ENCODE measurements at regions not wholly inside any gene's neighbourhood (a gene's known extent, or its start where the extent isn't known, plus 50 kb on each side); places are given as distances from the start of the nearest gene placed in this dataset.

DNA sequence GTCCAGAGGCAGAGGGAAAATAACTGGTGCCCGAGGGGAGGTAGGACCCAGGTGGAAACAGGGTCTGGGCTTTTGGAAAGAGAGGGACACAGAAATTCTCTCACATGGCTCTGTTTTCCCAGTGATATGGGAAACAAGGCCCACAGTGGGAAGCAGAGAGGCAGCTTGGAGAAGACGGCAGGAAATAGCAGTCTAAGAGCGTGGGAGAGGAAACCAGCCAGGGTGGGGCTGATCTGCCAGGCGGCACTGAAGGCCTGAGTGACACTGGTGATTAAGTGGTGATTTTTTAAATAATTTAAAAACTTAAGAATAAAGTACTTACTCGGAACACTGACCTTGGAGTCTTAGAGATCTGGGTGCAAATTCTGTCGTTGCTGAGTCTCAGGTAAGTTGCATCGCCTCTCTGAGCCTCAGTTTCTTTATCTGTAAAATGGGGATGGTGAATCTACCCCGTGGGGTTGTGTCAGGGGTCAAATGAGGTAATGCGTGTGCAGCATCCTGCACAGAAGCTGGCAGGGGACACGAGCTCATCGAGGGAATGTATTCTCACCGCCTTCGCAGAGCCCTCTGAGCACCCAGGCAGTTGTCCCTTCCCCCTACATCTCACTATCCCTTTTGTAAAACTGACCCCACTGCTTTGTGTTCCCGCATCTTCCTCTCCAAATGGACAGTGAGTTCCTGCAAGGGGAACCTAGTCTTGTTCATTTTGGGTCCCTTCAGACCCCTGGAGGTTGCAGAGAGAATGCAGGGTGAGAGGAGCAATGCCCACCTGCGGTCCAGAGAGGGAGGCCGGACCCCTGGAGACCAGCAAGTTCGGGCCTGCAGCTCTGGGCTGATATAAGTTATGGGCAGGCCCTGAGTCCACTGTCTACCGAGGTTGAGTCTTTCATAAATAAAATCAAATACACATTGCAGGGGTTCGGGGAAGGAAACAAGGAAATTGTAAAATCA lies 228.6 kb upstream of the PMEPA1 start:
- no peaks in the 10 kb centered on the region for H3K79me2 ChIP-seq (ENCODE audit: control insufficient read depth in 1 of 2, insufficient read depth in 2 of 2, low read length in 2 of 2)
- no peak overlapping the region for H2AK5ac ChIP-seq (ENCODE audit: low read depth, low read length)
- no peak overlapping the region for H3K23ac ChIP-seq (ENCODE audit: insufficient read length)
- H3K9me3 ChIP-seq (ENCODE audit: insufficient read depth in 2 of 2, low read depth in 1 of 2, low read length in 1 of 2), result peaks cover 0 to 3% of the 10 kb centered on the region in 2 experiments; a peak in 1 of 4 replicates
- no peaks in the 10 kb centered on the region for H3K79me1 ChIP-seq (ENCODE audit: low read depth, low read length)
- ChIA-PET POLR2A (ENCODE audit: partially characterized antibody) (interaction anchor here (1.1 kb wide), 1 partner anchor 68 kb away, joined by 3 read pairs; no protein-coding TSS in a partner anchor), CTCF (ENCODE audit: partially characterized antibody) (interaction anchor here (1.0 to 1.9 kb wide), 8 partner anchors 9 to 329 kb away, joined by 3 to 8 read pairs (median 4); no protein-coding TSS in a partner anchor)
- H3K56ac ChIP-seq (replicated peaks; ENCODE audit: insufficient read length, low read depth, low read length), result no peak overlapping the region
- no peak overlapping the region for H3K4ac ChIP-seq (replicated peaks; ENCODE audit: insufficient read length, low read depth, low read length)
- FAIRE-seq (no peak), DNase-seq (ENCODE audit: low read depth in 1 of 2, low spot score in 2 of 2) (no peak)
- H2BK12ac ChIP-seq (ENCODE audit: low read depth, low read length), result no peak overlapping the region
- no peak overlapping the region for H3K4me3 ChIP-seq (ENCODE audit: extremely low read depth in 1 of 4, insufficient read depth in 2 of 4, low read depth in 3 of 4, low read length in 4 of 4)
- no peaks in the 10 kb centered on the region for H3K36me3 ChIP-seq (ENCODE audit: control insufficient read depth in 2 of 4, insufficient read depth in 4 of 4, low read length in 3 of 4)
- no peaks in the 10 kb centered on the region for H3K27me3 ChIP-seq (replicated peaks in 1 of 4; ENCODE audit: control insufficient read depth in 3 of 4, extremely low read depth in 1 of 4, insufficient read depth in 3 of 4, low read length in 3 of 4)
- no peak overlapping the region for H2BK20ac ChIP-seq (ENCODE audit: low read length)
- H2AFZ ChIP-seq (ENCODE audit: low read length), result no peak overlapping the region
- H3K14ac ChIP-seq (ENCODE audit: insufficient read length), result no peak overlapping the region
- no peak overlapping the region for H2BK5ac ChIP-seq (ENCODE audit: low read depth, low read length)
- WGBS, 2 experiments (ENCODE audit: extremely low coverage in 1 of 2, insufficient coverage in 1 of 2, insufficient read length in 1 of 2, insufficient replicate concordance in 2 of 2, low coverage in 1 of 2, low lambda C conversion rate in 2 of 2, missing lambda C conversion rate in 1 of 2), result 81% methylated on average over 18 of the region's 19 CpGs; no CpG with 5 or more reads in 1 of the 2 experiments
- no peak overlapping the region for H3K18ac ChIP-seq (ENCODE audit: extremely low read depth, low read length)
- no peaks in the 10 kb centered on the region for H3K23me2 ChIP-seq (ENCODE audit: low read depth, low read length)
- H3K4me1 ChIP-seq (replicated peaks in 1 of 4; ENCODE audit: control insufficient read depth in 3 of 4, insufficient read depth in 4 of 4, low read length in 3 of 4), result 0 out of 7 replicates have a peak, but pooled peaks cover 0 to 4% (median 1%) of the 10 kb centered on the region in 4 experiments
- H2BK15ac ChIP-seq (ENCODE audit: low read length), result no peak overlapping the region
- H3K27ac ChIP-seq (ENCODE audit: low read depth, low read length), result no peak overlapping the region
- no peak overlapping the region for H3K9ac ChIP-seq (replicated peaks in 1 of 4; ENCODE audit: extremely low read depth in 1 of 4, low read depth in 3 of 4, low read length in 3 of 4)
- H3K4me2 ChIP-seq (ENCODE audit: insufficient read depth in 1 of 2, low read depth in 2 of 2, low read length in 2 of 2), result no peak overlapping the region
- no peak overlapping the region for H4K91ac ChIP-seq (replicated peaks; ENCODE audit: insufficient read length, low read length)
- H4K5ac ChIP-seq (ENCODE audit: insufficient read length, low read depth, low read length), result no peak overlapping the region
- H4K8ac ChIP-seq (ENCODE audit: extremely low read depth, insufficient read depth, low read length), result no peak overlapping the region
- no peak overlapping the region for H2BK120ac ChIP-seq (replicated peaks; ENCODE audit: low read depth, low read length)
- H4K20me1 ChIP-seq (replicated peaks in 1 of 2; ENCODE audit: control insufficient read depth in 1 of 2, insufficient read depth in 2 of 2, low read length in 2 of 2), result no peaks in the 10 kb centered on the region
- no peak for TF ChIP-seq RXRA (IDR thresholded peaks at IDR 0.05; ENCODE audit: insufficient read depth, low read depth, low read length)
- TF ChIP-seq, protein P1, sequence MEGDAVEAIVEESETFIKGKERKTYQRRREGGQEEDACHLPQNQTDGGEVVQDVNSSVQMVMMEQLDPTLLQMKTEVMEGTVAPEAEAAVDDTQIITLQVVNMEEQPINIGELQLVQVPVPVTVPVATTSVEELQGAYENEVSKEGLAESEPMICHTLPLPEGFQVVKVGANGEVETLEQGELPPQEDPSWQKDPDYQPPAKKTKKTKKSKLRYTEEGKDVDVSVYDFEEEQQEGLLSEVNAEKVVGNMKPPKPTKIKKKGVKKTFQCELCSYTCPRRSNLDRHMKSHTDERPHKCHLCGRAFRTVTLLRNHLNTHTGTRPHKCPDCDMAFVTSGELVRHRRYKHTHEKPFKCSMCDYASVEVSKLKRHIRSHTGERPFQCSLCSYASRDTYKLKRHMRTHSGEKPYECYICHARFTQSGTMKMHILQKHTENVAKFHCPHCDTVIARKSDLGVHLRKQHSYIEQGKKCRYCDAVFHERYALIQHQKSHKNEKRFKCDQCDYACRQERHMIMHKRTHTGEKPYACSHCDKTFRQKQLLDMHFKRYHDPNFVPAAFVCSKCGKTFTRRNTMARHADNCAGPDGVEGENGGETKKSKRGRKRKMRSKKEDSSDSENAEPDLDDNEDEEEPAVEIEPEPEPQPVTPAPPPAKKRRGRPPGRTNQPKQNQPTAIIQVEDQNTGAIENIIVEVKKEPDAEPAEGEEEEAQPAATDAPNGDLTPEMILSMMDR (IDR thresholded peaks at IDR 0.05; ENCODE audit: control extremely low read depth in 1 of 3, insufficient read depth in 1 of 3, low read depth in 1 of 3, low read length in 3 of 3), result peak; percentile 6 to 39 (median 36); a peak in 3 of 4 replicates
- no peak for TF ChIP-seq CTBP2 (IDR thresholded peaks at IDR 0.05; ENCODE audit: borderline replicate concordance, insufficient read depth, insufficient read length, low read length)
- no peak for TF ChIP-seq TBP (IDR thresholded peaks at IDR 0.05; ENCODE audit: low read depth, low read length)
- TF ChIP-seq CREB1 (IDR thresholded peaks at IDR 0.05), result no peak
- TF ChIP-seq RAD21 (IDR thresholded peaks at IDR 0.05 in 1 of 2, conservative IDR thresholded peaks at IDR 0.05 in 1 of 2; ENCODE audit: low read depth in 2 of 2, low read length in 2 of 2), result peak; percentile 8 to 47; a peak in 2 of 4 replicates
- TF ChIP-seq POU5F1 (IDR thresholded peaks at IDR 0.05; ENCODE audit: low read depth, low read length), result no peak

Data from H1 (cell line).